ENCODE measurements at regions not wholly inside any gene's neighbourhood (a gene's known extent, or its start where the extent isn't known, plus 50 kb on each side); places are given as distances from the start of the nearest gene placed in this dataset.

DNA sequence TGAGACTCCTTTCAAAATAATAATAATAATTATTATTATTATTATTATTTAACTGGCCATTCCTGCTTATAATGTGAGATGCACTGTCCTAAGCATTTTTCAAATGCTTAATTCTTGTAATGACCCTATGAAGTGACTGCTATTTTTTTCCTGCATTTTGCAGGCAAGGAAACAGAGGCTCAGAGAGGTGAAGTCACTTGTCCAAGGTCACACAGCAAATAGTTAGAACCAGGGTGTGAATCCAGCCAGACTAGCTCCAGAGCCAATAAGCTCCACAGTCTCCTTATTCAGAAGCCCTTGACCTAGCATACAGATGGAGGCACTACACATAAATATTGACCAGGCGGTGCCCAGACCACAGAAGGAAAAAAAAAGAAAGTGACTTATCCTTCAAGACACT lies 77.5 kb upstream of the CACNA1A start:
- H3K9me3 ChIP-seq (ENCODE audit: severe bottlenecking): no peaks in the 10 kb centered on the region
- no peaks in the 10 kb centered on the region for H3K36me3 ChIP-seq (ENCODE audit: low read depth)
- DNase-seq (ENCODE audit: low spot score) (no peak), ATAC-seq (ENCODE audit: low read depth) (no peak)
- TF ChIP-seq CTCF (IDR thresholded peaks at IDR 0.05; ENCODE audit: poor library complexity, severe bottlenecking): no peak
- H3K4me1 ChIP-seq (ENCODE audit: insufficient read depth, poor library complexity, severe bottlenecking): no peaks in the 10 kb centered on the region
- H3K27ac ChIP-seq (ENCODE audit: poor library complexity, severe bottlenecking): no peak overlapping the region
- H3K27me3 ChIP-seq (ENCODE audit: insufficient read depth, poor library complexity, severe bottlenecking): no peaks in the 10 kb centered on the region
- no peak overlapping the region for H3K4me3 ChIP-seq (ENCODE audit: severe bottlenecking)

DNA sequence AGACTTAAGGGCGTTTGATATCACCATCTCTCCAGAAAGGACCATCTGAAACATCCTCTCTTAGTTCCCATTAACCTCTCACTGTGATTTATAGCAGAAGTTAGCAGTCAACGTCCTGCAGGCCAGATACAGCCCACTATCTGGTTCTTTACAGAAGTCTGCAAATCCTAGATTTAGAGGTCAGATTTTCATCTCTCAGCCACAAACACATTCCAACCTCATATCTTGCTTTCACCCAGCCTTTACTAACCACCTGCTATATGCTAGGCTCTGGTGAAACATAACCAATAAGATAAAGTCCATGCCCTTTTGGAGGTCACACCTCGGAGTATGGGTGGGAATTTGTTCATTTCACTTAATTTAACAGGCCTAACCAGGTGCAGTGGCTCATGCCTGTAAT lies 76.8 kb upstream of the CACNA1A start:
- TF ChIP-seq CTCF (IDR thresholded peaks at IDR 0.05; ENCODE audit: poor library complexity, severe bottlenecking): no peak
- DNase-seq (ENCODE audit: low spot score): no peak
- Histone ChIP-seq H3K27ac (ENCODE audit: poor library complexity, severe bottlenecking) (no peak overlapping the region), H3K4me3 (ENCODE audit: severe bottlenecking) (no peak overlapping the region), H3K36me3 (ENCODE audit: low read depth) (no peaks in the 10 kb centered on the region), H3K4me1 (ENCODE audit: insufficient read depth, poor library complexity, severe bottlenecking) (no peaks in the 10 kb centered on the region), H3K27me3 (ENCODE audit: insufficient read depth, poor library complexity, severe bottlenecking) (no peaks in the 10 kb centered on the region), H3K9me3 (ENCODE audit: severe bottlenecking) (no peaks in the 10 kb centered on the region)
- no peak for ATAC-seq (ENCODE audit: low read depth)

DNA sequence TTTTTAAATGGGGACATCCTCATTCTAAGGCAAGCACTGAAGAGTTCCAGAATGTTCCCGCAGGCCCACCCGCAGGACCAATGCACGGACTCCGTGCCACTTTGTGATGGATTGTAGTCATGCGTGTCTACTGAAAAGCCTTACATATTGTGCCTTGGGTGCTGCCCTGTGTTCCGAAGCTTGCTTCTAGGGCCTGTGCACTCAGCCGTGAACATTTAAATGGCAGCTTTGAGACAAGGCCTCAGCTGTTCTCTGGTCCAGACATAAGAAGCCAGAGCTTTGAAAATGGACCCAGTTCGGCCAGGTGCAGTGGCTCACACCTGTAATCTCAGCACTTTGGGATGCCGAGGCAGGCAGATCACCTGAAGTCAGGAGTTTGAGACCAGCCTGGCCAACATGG lies 75.3 kb upstream of the CACNA1A start:
- ATAC-seq (ENCODE audit: low read depth): no peak

GRCh38 chr19:13579388-13580060 lies 73.2 kb upstream of the CACNA1A start:
- Histone ChIP-seq H3K27me3 (ENCODE audit: insufficient read depth, poor library complexity, severe bottlenecking) (peaks cover 5% of the 10 kb centered on the region), H3K4me3 (ENCODE audit: severe bottlenecking) (no peak overlapping the region), H3K4me1 (ENCODE audit: insufficient read depth, poor library complexity, severe bottlenecking) (no peaks in the 10 kb centered on the region), H3K27ac (ENCODE audit: poor library complexity, severe bottlenecking) (no peak overlapping the region), H3K36me3 (ENCODE audit: low read depth) (no peaks in the 10 kb centered on the region), H3K9me3 (ENCODE audit: severe bottlenecking) (peaks cover 8% of the 10 kb centered on the region)
- no peak for ATAC-seq (ENCODE audit: low read depth)
- no peak for TF ChIP-seq CTCF (IDR thresholded peaks at IDR 0.05; ENCODE audit: poor library complexity, severe bottlenecking)
- no peak for DNase-seq (ENCODE audit: low spot score)

More for the DNA sequence above, 75.3 kb upstream of the CACNA1A start:
- TF ChIP-seq CTCF (IDR thresholded peaks at IDR 0.05; ENCODE audit: poor library complexity, severe bottlenecking): no peak
- Histone ChIP-seq H3K36me3 (ENCODE audit: low read depth) (no peaks in the 10 kb centered on the region), H3K27ac (ENCODE audit: poor library complexity, severe bottlenecking) (no peak overlapping the region), H3K9me3 (ENCODE audit: severe bottlenecking) (peaks cover 6% of the 10 kb centered on the region), H3K4me1 (ENCODE audit: insufficient read depth, poor library complexity, severe bottlenecking) (no peaks in the 10 kb centered on the region), H3K27me3 (ENCODE audit: insufficient read depth, poor library complexity, severe bottlenecking) (no peaks in the 10 kb centered on the region), H3K4me3 (ENCODE audit: severe bottlenecking) (no peak overlapping the region)
- no peak for DNase-seq (ENCODE audit: low spot score)

GRCh38 chr19:13576726-13577125 lies 70.4 kb upstream of the CACNA1A start:
- DNase-seq (ENCODE audit: low spot score): no peak
- no peak for TF ChIP-seq CTCF (IDR thresholded peaks at IDR 0.05; ENCODE audit: poor library complexity, severe bottlenecking)
- no peak for ATAC-seq (ENCODE audit: low read depth)

More at GRCh38 chr19:13576726-13577125, 70.4 kb upstream of the CACNA1A start:
- H3K27ac ChIP-seq (ENCODE audit: poor library complexity, severe bottlenecking): no peak overlapping the region
- H3K36me3 ChIP-seq (ENCODE audit: low read depth): no peaks in the 10 kb centered on the region
- no peak overlapping the region for H3K4me3 ChIP-seq (ENCODE audit: severe bottlenecking)
- no peaks in the 10 kb centered on the region for H3K4me1 ChIP-seq (ENCODE audit: insufficient read depth, poor library complexity, severe bottlenecking)
- H3K27me3 ChIP-seq (ENCODE audit: insufficient read depth, poor library complexity, severe bottlenecking): peaks cover 5% of the 10 kb centered on the region
- H3K9me3 ChIP-seq (ENCODE audit: severe bottlenecking): peaks cover 8% of the 10 kb centered on the region
